ENCODE measurements at regions not wholly inside any gene's neighbourhood (a gene's known extent, or its start where the extent isn't known, plus 50 kb on each side); places are given as distances from the start of the nearest gene placed in this dataset.

DNA sequence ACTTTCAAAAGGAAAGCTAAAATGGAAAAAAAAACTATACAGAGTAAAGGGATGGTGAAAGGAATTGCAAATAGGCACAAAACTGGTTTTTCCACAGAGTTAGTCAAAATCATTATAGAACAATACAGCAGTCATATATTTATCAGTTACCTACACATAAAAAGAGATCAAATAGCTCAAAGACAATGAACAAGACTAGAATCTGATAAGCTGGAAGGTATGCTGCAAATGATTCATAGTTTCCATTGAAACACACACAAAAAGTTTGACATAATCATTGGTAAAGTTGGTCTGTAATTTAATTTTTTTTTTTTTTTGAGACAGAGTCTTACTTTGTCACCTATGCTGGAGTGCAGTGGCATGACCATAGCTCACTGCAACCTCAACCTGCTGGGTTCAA lies 92.4 kb upstream of the SGCE start:
- TF ChIP-seq POLR2A (IDR thresholded peaks at IDR 0.05; ENCODE audit: low read depth, low read length), result no peak
- TF ChIP-seq, protein P1, sequence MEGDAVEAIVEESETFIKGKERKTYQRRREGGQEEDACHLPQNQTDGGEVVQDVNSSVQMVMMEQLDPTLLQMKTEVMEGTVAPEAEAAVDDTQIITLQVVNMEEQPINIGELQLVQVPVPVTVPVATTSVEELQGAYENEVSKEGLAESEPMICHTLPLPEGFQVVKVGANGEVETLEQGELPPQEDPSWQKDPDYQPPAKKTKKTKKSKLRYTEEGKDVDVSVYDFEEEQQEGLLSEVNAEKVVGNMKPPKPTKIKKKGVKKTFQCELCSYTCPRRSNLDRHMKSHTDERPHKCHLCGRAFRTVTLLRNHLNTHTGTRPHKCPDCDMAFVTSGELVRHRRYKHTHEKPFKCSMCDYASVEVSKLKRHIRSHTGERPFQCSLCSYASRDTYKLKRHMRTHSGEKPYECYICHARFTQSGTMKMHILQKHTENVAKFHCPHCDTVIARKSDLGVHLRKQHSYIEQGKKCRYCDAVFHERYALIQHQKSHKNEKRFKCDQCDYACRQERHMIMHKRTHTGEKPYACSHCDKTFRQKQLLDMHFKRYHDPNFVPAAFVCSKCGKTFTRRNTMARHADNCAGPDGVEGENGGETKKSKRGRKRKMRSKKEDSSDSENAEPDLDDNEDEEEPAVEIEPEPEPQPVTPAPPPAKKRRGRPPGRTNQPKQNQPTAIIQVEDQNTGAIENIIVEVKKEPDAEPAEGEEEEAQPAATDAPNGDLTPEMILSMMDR (IDR thresholded peaks at IDR 0.05; ENCODE audit: extremely low read depth in 1 of 2, insufficient read depth in 1 of 2, low read depth in 1 of 2, low read length in 2 of 2), result no peak
- no peak for TF ChIP-seq EZH2 (IDR thresholded peaks at IDR 0.05; ENCODE audit: borderline replicate concordance, low read depth, low read length, severe bottlenecking)
- no peak for TF ChIP-seq POLR2AphosphoS5 (IDR thresholded peaks at IDR 0.05; ENCODE audit: insufficient read depth, low read depth, low read length)
